ENCODE measurements at regions not wholly inside any gene's neighbourhood (a gene's known extent, or its start where the extent isn't known, plus 50 kb on each side); places are given as distances from the start of the nearest gene placed in this dataset.

DNA sequence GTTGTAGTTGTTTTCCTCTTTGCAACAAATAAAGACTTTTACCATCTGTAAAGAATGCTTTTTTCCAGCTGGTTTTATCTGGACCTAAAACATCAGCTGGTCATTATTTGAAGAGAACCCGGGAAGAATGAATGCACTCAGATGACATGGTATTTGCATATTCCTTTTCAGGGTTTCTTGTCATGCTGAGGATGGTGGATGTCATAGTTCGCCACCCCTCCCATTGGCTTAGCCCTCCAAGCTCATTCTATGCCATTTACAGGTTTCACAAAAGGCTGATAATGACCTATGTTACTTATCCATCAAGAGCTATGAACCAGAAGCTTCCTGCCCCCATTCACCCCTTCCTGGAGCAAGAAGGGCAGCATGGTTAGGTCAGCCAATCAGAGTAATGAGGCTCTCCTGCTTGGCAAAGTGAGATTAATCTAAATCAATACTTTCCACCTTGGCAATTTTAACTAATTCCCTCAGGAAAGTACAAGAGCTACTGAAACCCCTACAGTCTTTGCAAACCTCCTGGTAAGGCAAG is 440.5 kb upstream of the TLE4 start:
- no peak for DNase-seq
- no peaks in the 10 kb centered on the region for H3K27me3 ChIP-seq
- TF ChIP-seq CTCF (IDR thresholded peaks at IDR 0.05) (no peak), POLR2A (IDR thresholded peaks at IDR 0.05) (no peak), EP300 (IDR thresholded peaks at IDR 0.05) (no peak), POLR2AphosphoS5 (IDR thresholded peaks at IDR 0.05) (no peak)
- H3K4me1 ChIP-seq: no peaks in the 10 kb centered on the region
- intact Hi-C loops (cut with DNase I): no loop called here
- H3K27ac ChIP-seq: no peak overlapping the region
- 71 to 86% methylated on average over 2 of the region's 2 CpGs for WGBS, 2 donors
- H3K9me3 ChIP-seq: no peaks in the 10 kb centered on the region
- H3K36me3 ChIP-seq: no peaks in the 10 kb centered on the region
- H3K4me3 ChIP-seq: no peak overlapping the region

- TF ChIP-seq CTCF (IDR thresholded peaks at IDR 0.05) (no peak), POLR2AphosphoS5 (IDR thresholded peaks at IDR 0.05) (no peak), EP300 (IDR thresholded peaks at IDR 0.05) (no peak)
- H3K9me3 ChIP-seq: no peaks in the 10 kb centered on the region
- intact Hi-C loops (cut with DNase I): no loop called here
- no peaks in the 10 kb centered on the region for H3K27me3 ChIP-seq
- no peak overlapping the region for H3K4me3 ChIP-seq
- no peaks in the 10 kb centered on the region for H3K36me3 ChIP-seq
- WGBS, 2 donors: 28 to 72% methylated on average over 4 of the region's 4 CpGs
- H3K27ac ChIP-seq: no peak overlapping the region
- H3K4me1 ChIP-seq: no peaks in the 10 kb centered on the region
- no peak for DNase-seq
Observed at GRCh38 chr9:79131824-79132377, 439.9 kb upstream of the TLE4 start.

GRCh38 chr9:79134654-79135053 is 437.1 kb upstream of the TLE4 start:
- Histone ChIP-seq H3K27me3 (no peaks in the 10 kb centered on the region), H3K27ac (no peak overlapping the region), H3K9me3 (no peaks in the 10 kb centered on the region), H3K4me1 (no peaks in the 10 kb centered on the region), H3K36me3 (no peaks in the 10 kb centered on the region), H3K4me3 (no peak overlapping the region)
- intact Hi-C loops (cut with DNase I): no loop called here
- no peak for TF ChIP-seq CTCF (IDR thresholded peaks at IDR 0.05)
- no peak for TF ChIP-seq POLR2AphosphoS5 (IDR thresholded peaks at IDR 0.05)
- no peak for TF ChIP-seq POLR2A (IDR thresholded peaks at IDR 0.05)
- no peak for TF ChIP-seq EP300 (IDR thresholded peaks at IDR 0.05)
- 59 to 74% methylated on average over 5 of the region's 5 CpGs for WGBS, 2 donors
- no peak for DNase-seq

GRCh38 chr9:79135681-79136415 is 435.9 kb upstream of the TLE4 start:
- no peaks in the 10 kb centered on the region for H3K9me3 ChIP-seq
- intact Hi-C loops (cut with DNase I): no loop called here
- no peaks in the 10 kb centered on the region for H3K27me3 ChIP-seq
- DNase-seq: no peak
- no peaks in the 10 kb centered on the region for H3K4me1 ChIP-seq
- 87 to 90% methylated on average over 5 of the region's 5 CpGs for WGBS, 2 donors
- H3K27ac ChIP-seq: no peak overlapping the region
- no peak for TF ChIP-seq CTCF (IDR thresholded peaks at IDR 0.05)
- no peak for TF ChIP-seq POLR2A (IDR thresholded peaks at IDR 0.05)
- TF ChIP-seq POLR2AphosphoS5 (IDR thresholded peaks at IDR 0.05): no peak
- TF ChIP-seq EP300 (IDR thresholded peaks at IDR 0.05): no peak
- H3K4me3 ChIP-seq: no peak overlapping the region
- H3K36me3 ChIP-seq: no peaks in the 10 kb centered on the region
